Smooth muscle cell (in vitro differentiated cells): ENCODE measurements at regions not wholly inside any gene's neighbourhood (a gene's known extent, or its start where the extent isn't known, plus 50 kb on each side); places are given as distances from the start of the nearest gene placed in this dataset.

ENCODE experiments used
- DNase-seq: peaks from one replicate; lab custom pipeline; 2025; ENCODE audit not compliant: unreplicated experiment; lab: John Stamatoyannopoulos, UW
- H2AFZ ChIP-seq: fragments of 200-600 bp; sonication (generic); 2 replicates; pipeline ENCODE4 v1.6.0; 2016; ENCODE audit warnings: antibody characterized with exemption, low read depth, mild to moderate bottlenecking
- H3F3A ChIP-seq: fragments of 200-600 bp; sonication (generic); 2 replicates; pipeline ENCODE4 v1.6.0; 2017; ENCODE audit warnings: antibody characterized with exemption, low read depth
- H3K27ac ChIP-seq: fragments of 200-600 bp; sonication (generic); 2 replicates; pipeline ENCODE4 v1.5.1; 2016; ENCODE audit warnings: low read depth, mild to moderate bottlenecking
- H3K27me3 ChIP-seq: fragments of 200-600 bp; sonication (generic); 2 replicates; pipeline ENCODE4 v1.6.1; 2016; ENCODE audit warnings: low read depth, mild to moderate bottlenecking
- H3K36me3 ChIP-seq: fragments of 200-600 bp; sonication (generic); 2 replicates; pipeline ENCODE4 v1.5.1; 2016; ENCODE audit warnings: low read depth
- H3K4me1 ChIP-seq: fragments of 200-600 bp; sonication (generic); 2 replicates; pipeline ENCODE4 v1.5.1; 2016; ENCODE audit warnings: low read depth
- H3K4me2 ChIP-seq: fragments of 200-600 bp; sonication (generic); 2 replicates; pipeline ENCODE4 v1.6.0; 2016; ENCODE audit warnings: mild to moderate bottlenecking
- H3K4me3 ChIP-seq: fragments of 200-600 bp; sonication (generic); 2 replicates; pipeline ENCODE4 v1.5.1; 2016; ENCODE audit warnings: mild to moderate bottlenecking
- H3K79me2 ChIP-seq: fragments of 200-600 bp; sonication (generic); 2 replicates; pipeline ENCODE4 v1.6.0; 2016; ENCODE audit warnings: low read depth, mild to moderate bottlenecking
- H3K9ac ChIP-seq: fragments of 200-600 bp; sonication (generic); 2 replicates; pipeline ENCODE4 v1.6.0; 2016; ENCODE audit warnings: low read depth
- H3K9me3 ChIP-seq: fragments of 200-600 bp; sonication (generic); replicated peaks from 2 replicates; pipeline ENCODE4 v1.5.1; 2016; ENCODE audit warnings: low read depth
- H4K20me1 ChIP-seq: fragments of 200-600 bp; sonication (generic); 2 replicates; pipeline ENCODE4 v1.6.0; 2016; ENCODE audit warnings: low read depth
- CTCF ChIP-seq: fragments of 200-600 bp; sonication (generic); IDR thresholded peaks from 2 replicates; pipeline ENCODE4 v1.5.1; 2017; ENCODE audit warnings: borderline replicate concordance, mild to moderate bottlenecking, antibody characterized with exemption; ENCODE audit not compliant: insufficient read depth, poor library complexity, severe bottlenecking
- WGBS: methylation state at CpG from one replicate; pipeline ENCODE4 v1.1.7; 2016; ENCODE audit warnings: low lambda C conversion rate; 5-methylcytosine and 5-hydroxymethylcytosine counted together

- Histone ChIP-seq H3K27ac (peak overlapping the region; percentile 87), H3K9me3 (no peaks in the 10 kb centered on the region), H3K4me1 (peaks cover 48% of the 10 kb centered on the region), H2AFZ (no peak overlapping the region), H3K4me2 (peak overlapping the region; percentile 72), H3K4me3 (no peak overlapping the region), H3K27me3 (no peaks in the 10 kb centered on the region), H3K79me2 (peaks cover 64% of the 10 kb centered on the region), H3K9ac (peak overlapping the region; percentile 53), H3K36me3 (no peaks in the 10 kb centered on the region), H3F3A (peaks cover 53% of the 10 kb centered on the region), H4K20me1 (peaks cover 31% of the 10 kb centered on the region)
- DNase-seq: peak; percentile 35
- no peak for TF ChIP-seq CTCF
- 10% methylated on average over 13 of the region's 13 CpGs for WGBS
Measured at GRCh38 chr1:201721082-201722049, 107.6 kb upstream of the IPO9 start.

GRCh38 chr1:201724039-201724765, 104.8 kb upstream of the IPO9 start:
- no peak for DNase-seq
- peak overlapping the region; percentile 87 for H3K27ac ChIP-seq
- no peaks in the 10 kb centered on the region for H3K9me3 ChIP-seq
- H3F3A ChIP-seq: peaks cover 53% of the 10 kb centered on the region
- H4K20me1 ChIP-seq: peaks cover 59% of the 10 kb centered on the region
- no peak for TF ChIP-seq CTCF
- peaks cover 53% of the 10 kb centered on the region for H3K4me1 ChIP-seq
- H3K4me3 ChIP-seq: no peak overlapping the region
- peak overlapping the region; percentile 53 for H3K4me2 ChIP-seq
- no peaks in the 10 kb centered on the region for H3K27me3 ChIP-seq
- H2AFZ ChIP-seq: no peak overlapping the region
- 47% methylated on average over 9 of the region's 9 CpGs for WGBS
- H3K36me3 ChIP-seq: no peaks in the 10 kb centered on the region
- peak overlapping the region; percentile 8 for H3K9ac ChIP-seq
- peaks cover 60% of the 10 kb centered on the region for H3K79me2 ChIP-seq

- H2AFZ ChIP-seq: no peak overlapping the region
- H4K20me1 ChIP-seq: peaks cover 65% of the 10 kb centered on the region
- peak overlapping the region; percentile 53 for H3K4me2 ChIP-seq
- 31% methylated on average over 5 of the region's 5 CpGs for WGBS
- H3K9me3 ChIP-seq: no peaks in the 10 kb centered on the region
- no peaks in the 10 kb centered on the region for H3K27me3 ChIP-seq
- H3K4me1 ChIP-seq: peaks cover 47% of the 10 kb centered on the region
- H3K79me2 ChIP-seq: peaks cover 66% of the 10 kb centered on the region
- no peak for TF ChIP-seq CTCF
- no peaks in the 10 kb centered on the region for H3K36me3 ChIP-seq
- H3K27ac ChIP-seq: peak overlapping the region; percentile 87
- DNase-seq: no peak
- H3K4me3 ChIP-seq: no peak overlapping the region
- H3F3A ChIP-seq: peaks cover 48% of the 10 kb centered on the region
- no peak overlapping the region for H3K9ac ChIP-seq
Measured at GRCh38 chr1:201724766-201725118, 104.2 kb upstream of the IPO9 start.
